ENCODE measurements at regions not wholly inside any gene's neighbourhood (a gene's known extent, or its start where the extent isn't known, plus 50 kb on each side); places are given as distances from the start of the nearest gene placed in this dataset.

DNA sequence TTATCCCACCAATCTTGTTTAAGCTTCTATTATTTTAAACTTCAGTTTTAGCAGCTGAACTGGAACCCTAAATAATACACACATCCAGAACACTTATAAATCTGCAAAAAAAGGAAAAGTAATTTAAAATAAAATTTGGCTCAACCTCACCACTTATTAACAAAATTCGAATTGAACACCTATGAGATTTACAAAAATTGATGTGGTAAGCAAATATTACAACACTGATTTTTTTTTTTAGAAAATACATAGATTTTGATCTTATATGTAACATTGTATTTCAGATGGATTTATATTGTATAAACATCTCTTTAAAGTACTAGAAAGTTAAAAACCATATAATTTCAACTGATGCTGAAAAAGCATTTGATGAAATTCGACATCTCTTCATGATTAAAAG lies 81.3 kb upstream of the DYNAP start:
- no peak overlapping the region for H3K9ac ChIP-seq
- no peaks in the 10 kb centered on the region for H3F3A ChIP-seq (replicated peaks; ENCODE audit: insufficient read depth)
- H3K4me1 ChIP-seq (ENCODE audit: control insufficient read depth in 1 of 2, insufficient read depth in 2 of 2, low read depth in 1 of 2, low read length in 1 of 2) = no peaks in the 10 kb centered on the region
- TF ChIP-seq RCOR1 (IDR thresholded peaks at IDR 0.05; ENCODE audit: low read length) (no peak), POLR2AphosphoS5 (IDR thresholded peaks at IDR 0.05; ENCODE audit: low read depth, low read length) (no peak), FOSL2 (IDR thresholded peaks at IDR 0.05; ENCODE audit: borderline replicate concordance, low read depth) (no peak), SMC3 (IDR thresholded peaks at IDR 0.05; ENCODE audit: low read depth, low read length) (no peak), IRF3 (IDR thresholded peaks at IDR 0.05; ENCODE audit: low read depth, low read length) (no peak), MEF2A (IDR thresholded peaks at IDR 0.05; ENCODE audit: borderline replicate concordance, low read depth) (no peak), JUND (IDR thresholded peaks at IDR 0.05) (no peak)
- TF ChIP-seq, protein P1, sequence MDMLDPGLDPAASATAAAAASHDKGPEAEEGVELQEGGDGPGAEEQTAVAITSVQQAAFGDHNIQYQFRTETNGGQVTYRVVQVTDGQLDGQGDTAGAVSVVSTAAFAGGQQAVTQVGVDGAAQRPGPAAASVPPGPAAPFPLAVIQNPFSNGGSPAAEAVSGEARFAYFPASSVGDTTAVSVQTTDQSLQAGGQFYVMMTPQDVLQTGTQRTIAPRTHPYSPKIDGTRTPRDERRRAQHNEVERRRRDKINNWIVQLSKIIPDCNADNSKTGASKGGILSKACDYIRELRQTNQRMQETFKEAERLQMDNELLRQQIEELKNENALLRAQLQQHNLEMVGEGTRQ (IDR thresholded peaks at IDR 0.05; ENCODE audit: borderline replicate concordance, low read depth, low read length) = no peak
- no peaks in the 10 kb centered on the region for H3K27me3 ChIP-seq (ENCODE audit: insufficient read depth)
- ChIA-PET POLR2A (no interaction called here), CTCF (interaction anchor here (0.6 kb wide), 1 partner anchor 8 kb away, joined by 3 read pairs; no protein-coding TSS in a partner anchor)
- H3K79me2 ChIP-seq (ENCODE audit: insufficient read depth) = no peaks in the 10 kb centered on the region
- no peaks in the 10 kb centered on the region for H3K9me2 ChIP-seq
- no peak overlapping the region for H3K27ac ChIP-seq (ENCODE audit: low read depth in 2 of 2, low read length in 1 of 2)
- no peak overlapping the region for H3K4me2 ChIP-seq
- DNase-seq = no peak
- 5% methylated on average over 2 of the region's 2 CpGs for WGBS (ENCODE audit: low lambda C conversion rate)
- H3K36me3 ChIP-seq (replicated peaks in 1 of 2; ENCODE audit: control insufficient read depth in 1 of 2, insufficient read depth in 2 of 2, low read length in 1 of 2) = no peaks in the 10 kb centered on the region
- no peaks in the 10 kb centered on the region for H3K9me3 ChIP-seq
- no peaks in the 10 kb centered on the region for H4K20me1 ChIP-seq (ENCODE audit: insufficient read depth)
- H2AFZ ChIP-seq (ENCODE audit: low read depth) = no peak overlapping the region
- no peak overlapping the region for H3K4me3 ChIP-seq (ENCODE audit: low read depth in 2 of 2, low read length in 1 of 2)

GRCh38 chr18:54515149-54515548 lies 75.9 kb upstream of the DYNAP start:
- no peaks in the 10 kb centered on the region for H3K9me2 ChIP-seq
- H3K27ac ChIP-seq (ENCODE audit: low read depth in 2 of 2, low read length in 1 of 2) = no peak overlapping the region
- H3K27me3 ChIP-seq (ENCODE audit: insufficient read depth) = no peaks in the 10 kb centered on the region
- no peak overlapping the region for H3K4me2 ChIP-seq
- TF ChIP-seq TAF1 (IDR thresholded peaks at IDR 0.05; ENCODE audit: borderline replicate concordance, low read depth, low read length) (no peak), RAD21 (IDR thresholded peaks at IDR 0.05; ENCODE audit: low read length) (no peak), TEAD4 (IDR thresholded peaks at IDR 0.05; ENCODE audit: borderline replicate concordance, insufficient read depth) (no peak), RCOR1 (IDR thresholded peaks at IDR 0.05; ENCODE audit: low read length) (no peak), TCF12 (IDR thresholded peaks at IDR 0.05) (no peak), NRF1 (IDR thresholded peaks at IDR 0.05; ENCODE audit: low read depth, low read length) (no peak), MXI1 (IDR thresholded peaks at IDR 0.05; ENCODE audit: low read depth, low read length) (no peak), GATA2 (CRISPR knock-in tag; IDR thresholded peaks at IDR 0.05) (no peak), ELF1 (IDR thresholded peaks at IDR 0.05) (no peak), FOSL2 (IDR thresholded peaks at IDR 0.05; ENCODE audit: borderline replicate concordance, low read depth) (no peak), FOXJ3 (CRISPR knock-in tag; IDR thresholded peaks at IDR 0.05) (no peak), RFX5 (IDR thresholded peaks at IDR 0.05; ENCODE audit: low read length) (no peak)
- TF ChIP-seq, protein P2, sequence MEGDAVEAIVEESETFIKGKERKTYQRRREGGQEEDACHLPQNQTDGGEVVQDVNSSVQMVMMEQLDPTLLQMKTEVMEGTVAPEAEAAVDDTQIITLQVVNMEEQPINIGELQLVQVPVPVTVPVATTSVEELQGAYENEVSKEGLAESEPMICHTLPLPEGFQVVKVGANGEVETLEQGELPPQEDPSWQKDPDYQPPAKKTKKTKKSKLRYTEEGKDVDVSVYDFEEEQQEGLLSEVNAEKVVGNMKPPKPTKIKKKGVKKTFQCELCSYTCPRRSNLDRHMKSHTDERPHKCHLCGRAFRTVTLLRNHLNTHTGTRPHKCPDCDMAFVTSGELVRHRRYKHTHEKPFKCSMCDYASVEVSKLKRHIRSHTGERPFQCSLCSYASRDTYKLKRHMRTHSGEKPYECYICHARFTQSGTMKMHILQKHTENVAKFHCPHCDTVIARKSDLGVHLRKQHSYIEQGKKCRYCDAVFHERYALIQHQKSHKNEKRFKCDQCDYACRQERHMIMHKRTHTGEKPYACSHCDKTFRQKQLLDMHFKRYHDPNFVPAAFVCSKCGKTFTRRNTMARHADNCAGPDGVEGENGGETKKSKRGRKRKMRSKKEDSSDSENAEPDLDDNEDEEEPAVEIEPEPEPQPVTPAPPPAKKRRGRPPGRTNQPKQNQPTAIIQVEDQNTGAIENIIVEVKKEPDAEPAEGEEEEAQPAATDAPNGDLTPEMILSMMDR (IDR thresholded peaks at IDR 0.05) = no peak
- TF ChIP-seq, protein P3, sequence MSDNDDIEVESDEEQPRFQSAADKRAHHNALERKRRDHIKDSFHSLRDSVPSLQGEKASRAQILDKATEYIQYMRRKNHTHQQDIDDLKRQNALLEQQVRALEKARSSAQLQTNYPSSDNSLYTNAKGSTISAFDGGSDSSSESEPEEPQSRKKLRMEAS (IDR thresholded peaks at IDR 0.05; ENCODE audit: low read depth) = no peak
- TF ChIP-seq, protein P4, sequence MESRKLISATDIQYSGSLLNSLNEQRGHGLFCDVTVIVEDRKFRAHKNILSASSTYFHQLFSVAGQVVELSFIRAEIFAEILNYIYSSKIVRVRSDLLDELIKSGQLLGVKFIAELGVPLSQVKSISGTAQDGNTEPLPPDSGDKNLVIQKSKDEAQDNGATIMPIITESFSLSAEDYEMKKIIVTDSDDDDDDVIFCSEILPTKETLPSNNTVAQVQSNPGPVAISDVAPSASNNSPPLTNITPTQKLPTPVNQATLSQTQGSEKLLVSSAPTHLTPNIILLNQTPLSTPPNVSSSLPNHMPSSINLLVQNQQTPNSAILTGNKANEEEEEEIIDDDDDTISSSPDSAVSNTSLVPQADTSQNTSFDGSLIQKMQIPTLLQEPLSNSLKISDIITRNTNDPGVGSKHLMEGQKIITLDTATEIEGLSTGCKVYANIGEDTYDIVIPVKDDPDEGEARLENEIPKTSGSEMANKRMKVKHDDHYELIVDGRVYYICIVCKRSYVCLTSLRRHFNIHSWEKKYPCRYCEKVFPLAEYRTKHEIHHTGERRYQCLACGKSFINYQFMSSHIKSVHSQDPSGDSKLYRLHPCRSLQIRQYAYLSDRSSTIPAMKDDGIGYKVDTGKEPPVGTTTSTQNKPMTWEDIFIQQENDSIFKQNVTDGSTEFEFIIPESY (IDR thresholded peaks at IDR 0.05; ENCODE audit: borderline replicate concordance, low read depth) = no peak
- ChIA-PET CTCF (no interaction called here), POLR2A (no interaction called here)
- no peaks in the 10 kb centered on the region for H3K79me2 ChIP-seq (ENCODE audit: insufficient read depth)
- H3F3A ChIP-seq (replicated peaks; ENCODE audit: insufficient read depth) = no peaks in the 10 kb centered on the region
- H4K20me1 ChIP-seq (ENCODE audit: insufficient read depth) = no peaks in the 10 kb centered on the region
- no peaks in the 10 kb centered on the region for H3K36me3 ChIP-seq (replicated peaks in 1 of 2; ENCODE audit: control insufficient read depth in 1 of 2, insufficient read depth in 2 of 2, low read length in 1 of 2)
- H3K4me1 ChIP-seq (ENCODE audit: control insufficient read depth in 1 of 2, insufficient read depth in 2 of 2, low read depth in 1 of 2, low read length in 1 of 2) = no peaks in the 10 kb centered on the region
- no peaks in the 10 kb centered on the region for H3K9me3 ChIP-seq
- H2AFZ ChIP-seq (ENCODE audit: low read depth) = no peak overlapping the region
- H3K9ac ChIP-seq = no peak overlapping the region
- H3K4me3 ChIP-seq (ENCODE audit: low read depth in 2 of 2, low read length in 1 of 2) = no peak overlapping the region
- WGBS (ENCODE audit: low lambda C conversion rate) = 20% methylated on average over 2 of the region's 2 CpGs
- no peak for DNase-seq

All from SK-N-SH (cell line).